ENCODE measurements at regions not wholly inside any gene's neighbourhood (a gene's known extent, or its start where the extent isn't known, plus 50 kb on each side); places are given as distances from the start of the nearest gene placed in this dataset.

DNA sequence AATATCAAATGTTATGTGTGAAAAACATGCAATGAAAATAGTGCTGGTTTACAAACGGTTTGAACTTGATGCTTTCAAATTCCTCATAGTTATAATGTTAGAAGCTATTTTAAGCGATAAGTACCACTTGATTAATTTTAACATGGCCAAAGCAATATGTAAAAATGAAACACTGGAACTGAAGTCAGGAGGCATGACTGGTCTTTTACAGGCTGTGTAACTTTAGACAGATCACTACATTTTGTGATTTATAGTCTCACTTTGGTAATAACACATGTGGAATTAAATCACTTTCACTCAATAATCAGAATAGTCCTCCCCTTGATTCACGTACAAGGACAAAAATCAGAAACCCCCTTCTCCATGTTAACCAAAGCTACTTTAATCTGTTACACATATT, 482.7 kb upstream of the NECTIN3 start:
- TF ChIP-seq EP300 (IDR thresholded peaks at IDR 0.05; ENCODE audit: low read length) (no peak), NR2C2 (CRISPR knock-in tag; IDR thresholded peaks at IDR 0.05) (no peak), NR2C2 (tag; IDR thresholded peaks at IDR 0.05) (no peak), NCOA1 (IDR thresholded peaks at IDR 0.05; ENCODE audit: low read depth) (no peak), TOE1 (IDR thresholded peaks at IDR 0.05; ENCODE audit: borderline replicate concordance) (no peak), TOE1 (CRISPR knock-in tag; IDR thresholded peaks at IDR 0.05; ENCODE audit: borderline replicate concordance, low read depth) (no peak), ZEB2 (IDR thresholded peaks at IDR 0.05) (no peak), ZNF589 (CRISPR knock-in tag; IDR thresholded peaks at IDR 0.05; ENCODE audit: low read depth) (no peak), SIRT6 (IDR thresholded peaks at IDR 0.05; ENCODE audit: low read depth, low read length) (no peak), HDAC8 (tag; IDR thresholded peaks at IDR 0.05) (no peak), NONO (IDR thresholded peaks at IDR 0.05; ENCODE audit: low read depth in 2 of 2, low read length in 1 of 2) (no peak), MEF2A (IDR thresholded peaks at IDR 0.05; ENCODE audit: control insufficient read depth, low read depth, low read length) (no peak), POLR2A (conservative IDR thresholded peaks at IDR 0.05) (no peak), SP1 (CRISPR knock-in tag; IDR thresholded peaks at IDR 0.05) (no peak), PHF8 (IDR thresholded peaks at IDR 0.05; ENCODE audit: borderline replicate concordance, low read length) (no peak)
- TF ChIP-seq, protein P1, sequence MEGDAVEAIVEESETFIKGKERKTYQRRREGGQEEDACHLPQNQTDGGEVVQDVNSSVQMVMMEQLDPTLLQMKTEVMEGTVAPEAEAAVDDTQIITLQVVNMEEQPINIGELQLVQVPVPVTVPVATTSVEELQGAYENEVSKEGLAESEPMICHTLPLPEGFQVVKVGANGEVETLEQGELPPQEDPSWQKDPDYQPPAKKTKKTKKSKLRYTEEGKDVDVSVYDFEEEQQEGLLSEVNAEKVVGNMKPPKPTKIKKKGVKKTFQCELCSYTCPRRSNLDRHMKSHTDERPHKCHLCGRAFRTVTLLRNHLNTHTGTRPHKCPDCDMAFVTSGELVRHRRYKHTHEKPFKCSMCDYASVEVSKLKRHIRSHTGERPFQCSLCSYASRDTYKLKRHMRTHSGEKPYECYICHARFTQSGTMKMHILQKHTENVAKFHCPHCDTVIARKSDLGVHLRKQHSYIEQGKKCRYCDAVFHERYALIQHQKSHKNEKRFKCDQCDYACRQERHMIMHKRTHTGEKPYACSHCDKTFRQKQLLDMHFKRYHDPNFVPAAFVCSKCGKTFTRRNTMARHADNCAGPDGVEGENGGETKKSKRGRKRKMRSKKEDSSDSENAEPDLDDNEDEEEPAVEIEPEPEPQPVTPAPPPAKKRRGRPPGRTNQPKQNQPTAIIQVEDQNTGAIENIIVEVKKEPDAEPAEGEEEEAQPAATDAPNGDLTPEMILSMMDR (IDR thresholded peaks at IDR 0.05 in 2 of 3, conservative IDR thresholded peaks at IDR 0.05 in 1 of 3; ENCODE audit: insufficient read depth in 2 of 3, low read depth in 1 of 3, low read length in 3 of 3), result no peak

All from K562 (cell line).